OCI-LY7 (cell line): ENCODE measurements at regions not wholly inside any gene's neighbourhood (a gene's known extent, or its start where the extent isn't known, plus 50 kb on each side); places are given as distances from the start of the nearest gene placed in this dataset.

ENCODE experiments used
- BruUV-seq: library from RNA; stranded (reverse); fragments of 400-500 nt; replicated peaks from 2 replicates; lab custom pipeline; 2021; lab: Mats Ljungman, UMichigan
- CTCF ChIA-PET: fragments of 300-600 bp; sonication (Branson Sonifier 250); formaldehyde crosslinking; loops from one replicate; lab custom pipeline; 2022; ENCODE audit warnings: antibody characterized with exemption; ENCODE audit not compliant: unreplicated experiment; lab: Charles Lee
- POLR2A ChIA-PET: fragments of 300-600 bp; sonication (Branson Sonifier 250); formaldehyde crosslinking; loops from one replicate; lab custom pipeline; 2022; ENCODE audit warnings: antibody characterized with exemption; lab: Charles Lee
- DNase-seq: peaks from one replicate; pipeline ENCODE4 v3.0.0-alpha.2; 2015; ENCODE audit warnings: low spot score
- H2AFZ ChIP-seq: fragments of 200-600 bp; sonication (generic), shearing (Covaris generic); 2 replicates; pipeline ENCODE4 v1.6.1; 2014; ENCODE audit warnings: mild to moderate bottlenecking, antibody characterized with exemption, low read length, moderate library complexity
- H3K27ac ChIP-seq: fragments of 200-600 bp; sonication (generic); 2 replicates; pipeline ENCODE4 v1.5.1; 2014; ENCODE audit warnings: mixed run types, low read depth, mild to moderate bottlenecking, moderate library complexity, low read length, inconsistent platforms; ENCODE audit not compliant: poor library complexity, severe bottlenecking
- H3K36me3 ChIP-seq: fragments of 200-600 bp; sonication (generic); 2 replicates; pipeline ENCODE4 v1.6.1; 2014; ENCODE audit warnings: mild to moderate bottlenecking, antibody characterized with exemption, low read length, moderate library complexity, mixed read lengths; ENCODE audit not compliant: insufficient read depth
- H3K4me1 ChIP-seq: fragments of 200-600 bp; sonication (generic); 2 replicates; pipeline ENCODE4 v1.5.1; 2014; ENCODE audit warnings: mild to moderate bottlenecking, low read length; ENCODE audit not compliant: insufficient read depth, poor library complexity, severe bottlenecking
- H3K4me2 ChIP-seq: fragments of 200-600 bp; sonication (generic); 2 replicates; pipeline ENCODE4 v1.6.1; 2014; ENCODE audit warnings: mild to moderate bottlenecking, low read length
- H3K4me3 ChIP-seq: fragments of 200-600 bp; sonication (generic); 2 replicates; pipeline ENCODE4 v1.5.1; 2014; ENCODE audit warnings: mild to moderate bottlenecking, low read depth, low read length; ENCODE audit not compliant: poor library complexity, severe bottlenecking
- H3K79me2 ChIP-seq: fragments of 200-600 bp; sonication (generic); 2 replicates; pipeline ENCODE4 v1.6.1; 2016; ENCODE audit warnings: low read depth, mild to moderate bottlenecking, low read length, moderate library complexity, mixed read lengths; ENCODE audit not compliant: insufficient read depth
- H3K9me2 ChIP-seq: fragments of 200-600 bp; sonication (generic); 2 replicates; pipeline ENCODE4 v1.6.1; 2016; ENCODE audit warnings: mild to moderate bottlenecking, low read length, mixed read lengths; ENCODE audit not compliant: insufficient read depth
- H3K9me3 ChIP-seq: fragments of 200-600 bp; sonication (generic); 2 replicates; pipeline ENCODE4 v1.6.1; 2014; ENCODE audit warnings: mild to moderate bottlenecking, mixed run types, low read length, mixed read lengths
- H4K20me1 ChIP-seq: fragments of 200-600 bp; sonication (generic); 2 replicates; pipeline ENCODE4 v1.6.1; 2014; ENCODE audit warnings: mild to moderate bottlenecking, antibody characterized with exemption, low read length, moderate library complexity, mixed read lengths; ENCODE audit not compliant: insufficient read depth
- EZH2phosphoT487 ChIP-seq: fragments of 200-600 bp; sonication (generic); IDR thresholded peaks from 2 replicates; pipeline ENCODE4 v1.6.1; 2018; ENCODE audit warnings: low read depth, borderline replicate concordance, mild to moderate bottlenecking, mixed run types, antibody characterized with exemption, low read length, moderate library complexity, mixed read lengths
- intact Hi-C: fragments of 100-400 bp; cut with micrococcal nuclease; formaldehyde crosslinking; loops from one replicate; pipeline ENCODE4 v1.10.0; 2022; ENCODE audit not compliant: unreplicated experiment
- TF ChIP-seq, protein P1 (sequence below): fragments of 200-600 bp; sonication (generic); conservative IDR thresholded peaks from 2 replicates; pipeline ENCODE4 v1.5.1; 2014; ENCODE audit warnings: mild to moderate bottlenecking, antibody characterized with exemption, low read length, moderate library complexity, mixed read lengths

DNA sequence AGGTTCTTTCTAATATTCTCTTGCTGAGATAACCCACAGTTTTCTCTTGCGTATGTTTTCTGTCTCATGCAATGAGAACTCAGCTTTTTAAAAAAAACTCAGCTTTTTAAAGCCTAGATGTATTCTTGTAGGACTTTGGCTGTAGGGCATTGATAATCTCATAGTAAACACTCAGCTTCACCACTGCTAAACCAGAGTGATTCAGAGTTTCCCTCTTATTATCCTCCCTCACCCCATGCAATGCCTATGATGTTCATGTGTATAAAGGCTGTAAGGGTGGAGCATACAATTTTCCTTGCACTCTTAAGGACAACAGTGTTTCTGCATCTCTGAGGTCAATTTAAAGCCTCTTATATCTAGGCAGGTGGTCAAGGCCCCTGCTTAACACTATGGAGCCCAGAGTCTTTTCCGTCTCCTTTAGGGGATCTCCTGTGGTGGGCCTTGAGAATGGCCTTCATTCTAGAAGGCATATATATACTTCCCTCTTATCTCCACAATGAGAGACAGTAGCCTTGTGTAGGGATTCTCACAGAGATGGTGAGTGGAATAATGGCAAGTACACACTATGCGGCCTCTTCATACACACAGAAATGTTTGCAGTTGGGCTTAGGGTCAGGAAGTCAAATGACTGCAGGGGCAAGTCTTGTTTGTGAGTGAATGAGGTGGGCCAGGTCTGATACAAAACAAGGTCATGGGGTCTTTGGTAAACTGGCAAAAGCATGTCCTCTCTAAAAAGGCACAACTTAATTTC, 279.6 kb downstream of the HS3ST3A1 start:
- Histone ChIP-seq H3K4me3 (no peak overlapping the region), H3K9me2 (no peaks in the 10 kb centered on the region), H3K4me1 (no peaks in the 10 kb centered on the region), H3K27ac (no peak overlapping the region), H3K79me2 (no peaks in the 10 kb centered on the region), H3K9me3 (no peaks in the 10 kb centered on the region), H3K36me3 (no peaks in the 10 kb centered on the region), H4K20me1 (no peaks in the 10 kb centered on the region), H2AFZ (no peak overlapping the region), H3K4me2 (no peak overlapping the region)
- BruUV-seq, result no TSS peak
- CTCF ChIA-PET, result no interaction called here
- no peak for TF ChIP-seq EZH2phosphoT487
- TF ChIP-seq, protein P1, sequence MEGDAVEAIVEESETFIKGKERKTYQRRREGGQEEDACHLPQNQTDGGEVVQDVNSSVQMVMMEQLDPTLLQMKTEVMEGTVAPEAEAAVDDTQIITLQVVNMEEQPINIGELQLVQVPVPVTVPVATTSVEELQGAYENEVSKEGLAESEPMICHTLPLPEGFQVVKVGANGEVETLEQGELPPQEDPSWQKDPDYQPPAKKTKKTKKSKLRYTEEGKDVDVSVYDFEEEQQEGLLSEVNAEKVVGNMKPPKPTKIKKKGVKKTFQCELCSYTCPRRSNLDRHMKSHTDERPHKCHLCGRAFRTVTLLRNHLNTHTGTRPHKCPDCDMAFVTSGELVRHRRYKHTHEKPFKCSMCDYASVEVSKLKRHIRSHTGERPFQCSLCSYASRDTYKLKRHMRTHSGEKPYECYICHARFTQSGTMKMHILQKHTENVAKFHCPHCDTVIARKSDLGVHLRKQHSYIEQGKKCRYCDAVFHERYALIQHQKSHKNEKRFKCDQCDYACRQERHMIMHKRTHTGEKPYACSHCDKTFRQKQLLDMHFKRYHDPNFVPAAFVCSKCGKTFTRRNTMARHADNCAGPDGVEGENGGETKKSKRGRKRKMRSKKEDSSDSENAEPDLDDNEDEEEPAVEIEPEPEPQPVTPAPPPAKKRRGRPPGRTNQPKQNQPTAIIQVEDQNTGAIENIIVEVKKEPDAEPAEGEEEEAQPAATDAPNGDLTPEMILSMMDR, result no peak
- intact Hi-C loops, result no loop called here
- DNase-seq, result no peak
- POLR2A ChIA-PET, result no interaction called here

DNA sequence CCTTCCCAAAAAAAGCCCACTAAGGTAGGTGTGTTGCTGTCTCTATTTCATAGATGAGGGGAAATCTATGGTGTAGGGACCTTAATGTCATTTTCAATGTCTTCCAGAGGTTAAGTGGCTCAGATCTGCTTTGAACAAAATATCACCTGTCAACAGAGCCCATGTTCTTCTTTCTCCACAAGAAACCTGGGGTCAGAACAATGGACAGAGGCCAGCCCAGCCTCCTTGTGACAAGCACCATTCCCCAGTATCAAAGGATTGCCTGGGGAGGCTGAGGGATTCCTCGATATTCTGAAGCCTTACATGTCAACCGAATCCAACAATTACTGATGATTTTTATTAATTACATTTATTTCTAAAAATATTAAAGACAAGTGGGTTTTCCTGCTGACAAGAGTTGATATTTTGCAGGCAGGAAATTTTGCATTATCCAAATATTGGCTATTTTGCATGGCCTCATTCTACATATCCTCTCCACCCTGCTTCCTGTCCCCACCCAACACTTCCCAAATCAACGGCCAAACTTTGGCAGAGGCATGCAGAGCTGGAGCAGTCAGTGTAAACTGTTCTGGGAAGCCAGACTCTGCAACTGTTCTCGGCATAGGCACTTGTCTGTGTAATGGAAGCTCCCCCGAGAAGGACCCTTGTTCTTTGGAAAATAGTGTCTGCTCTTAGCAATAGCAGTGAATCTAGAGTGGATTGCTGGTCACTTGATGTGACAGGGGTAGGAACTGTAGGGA, 281.5 kb downstream of the HS3ST3A1 start:
- H3K9me2 ChIP-seq, result no peaks in the 10 kb centered on the region
- no peaks in the 10 kb centered on the region for H3K4me1 ChIP-seq
- H4K20me1 ChIP-seq, result no peaks in the 10 kb centered on the region
- TF ChIP-seq EZH2phosphoT487, result no peak
- H3K36me3 ChIP-seq, result no peaks in the 10 kb centered on the region
- POLR2A ChIA-PET, result no interaction called here
- no peak overlapping the region for H2AFZ ChIP-seq
- intact Hi-C loops, result no loop called here
- CTCF ChIA-PET, result no interaction called here
- H3K4me2 ChIP-seq, result no peak overlapping the region
- no TSS peak for BruUV-seq
- no peaks in the 10 kb centered on the region for H3K79me2 ChIP-seq
- H3K9me3 ChIP-seq, result no peaks in the 10 kb centered on the region
- no peak for DNase-seq
- H3K27ac ChIP-seq, result no peak overlapping the region
- no peak overlapping the region for H3K4me3 ChIP-seq

DNA sequence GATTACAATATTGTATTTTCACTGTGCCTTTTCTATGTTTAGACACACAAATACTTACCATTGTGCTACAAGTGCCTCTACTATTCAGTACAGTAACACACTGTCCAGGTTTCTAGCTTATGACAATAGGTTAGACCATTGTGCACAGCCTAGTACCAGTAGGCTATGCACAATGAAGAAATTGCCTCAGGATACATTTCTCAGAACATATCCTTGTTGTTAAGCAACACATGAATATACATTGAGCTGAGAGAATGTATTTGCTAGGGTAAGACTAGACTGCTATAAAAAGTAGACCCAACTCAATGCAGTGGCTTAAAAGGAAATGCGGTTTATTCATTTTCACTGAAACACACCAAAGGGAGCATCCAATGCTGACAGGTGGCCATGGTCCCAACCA, 285.1 kb downstream of the HS3ST3A1 start:
- DNase-seq, result no peak
- H3K9me2 ChIP-seq, result no peaks in the 10 kb centered on the region
- H3K4me3 ChIP-seq, result no peak overlapping the region
- BruUV-seq, result no TSS peak
- H2AFZ ChIP-seq, result no peak overlapping the region
- no peak overlapping the region for H3K4me2 ChIP-seq
- no peak overlapping the region for H3K27ac ChIP-seq
- no peaks in the 10 kb centered on the region for H3K4me1 ChIP-seq
- CTCF ChIA-PET, result no interaction called here
- intact Hi-C loops, result no loop called here
- no peaks in the 10 kb centered on the region for H3K9me3 ChIP-seq
- no peak for TF ChIP-seq EZH2phosphoT487
- TF ChIP-seq, protein P1, result no peak
- no peaks in the 10 kb centered on the region for H3K79me2 ChIP-seq
- H3K36me3 ChIP-seq, result no peaks in the 10 kb centered on the region
- no peaks in the 10 kb centered on the region for H4K20me1 ChIP-seq
- POLR2A ChIA-PET, result interaction anchor here (0.9 kb wide), 1 partner anchor 53 kb away, joined by 3 read pairs; no protein-coding TSS in a partner anchor
